IPS-18a (cell line): ENCODE measurements at regions not wholly inside any gene's neighbourhood (a gene's known extent, or its start where the extent isn't known, plus 50 kb on each side); places are given as distances from the start of the nearest gene placed in this dataset.
"Not testable (repeated sequence)": the region's sequence is repeated elsewhere in the genome, so short reads cannot be mapped to it uniquely, and the experiment has no call there.

Experiments
- H3K27ac ChIP-seq: one replicate; pipeline ENCODE4 v1.5.1; 2013; ENCODE audit warnings: low read length
- H3K27me3 ChIP-seq: one replicate; pipeline ENCODE4 v1.6.1; 2013; ENCODE audit warnings: mild to moderate bottlenecking, low read length; ENCODE audit not compliant: control insufficient read depth, insufficient read depth
- H3K36me3 ChIP-seq: one replicate; pipeline ENCODE4 v1.6.1; 2013; ENCODE audit warnings: low read depth, low read length; ENCODE audit not compliant: control insufficient read depth
- H3K4me1 ChIP-seq: one replicate; pipeline ENCODE4 v1.6.1; 2013; ENCODE audit warnings: low read depth, low read length; ENCODE audit not compliant: control insufficient read depth
- H3K4me3 ChIP-seq: one replicate; pipeline ENCODE4 v1.5.1; 2013; ENCODE audit warnings: low read length
- H3K9ac ChIP-seq: one replicate; pipeline ENCODE4 v1.6.1; 2013; ENCODE audit warnings: mild to moderate bottlenecking, low read length, moderate library complexity
- H3K9me3 ChIP-seq: one replicate; pipeline ENCODE4 v1.6.1; 2013; ENCODE audit warnings: low read depth, low read length; ENCODE audit not compliant: control insufficient read depth

GRCh38 chr9:38518826-38519225 is 94.6 kb upstream of the IGFBPL1 start:
- H3K27ac ChIP-seq: no peak overlapping the region
- H3K4me3 ChIP-seq: no peak overlapping the region
- no peaks in the 10 kb centered on the region for H3K9me3 ChIP-seq
- no peaks in the 10 kb centered on the region for H3K4me1 ChIP-seq
- no peak overlapping the region for H3K9ac ChIP-seq
- H3K27me3 ChIP-seq: no peaks in the 10 kb centered on the region
- no peaks in the 10 kb centered on the region for H3K36me3 ChIP-seq

- H3K4me1 ChIP-seq, H3K27ac ChIP-seq, H3K4me3 ChIP-seq, H3K27me3 ChIP-seq, H3K9ac ChIP-seq, H3K36me3 ChIP-seq, H3K9me3 ChIP-seq: not testable (repeated sequence)
These were observed 92.0 kb upstream of the IGFBPL1 start for GRCh38 chr9:38516273-38516672.

GRCh38 chr9:38515055-38515454 is 90.8 kb upstream of the IGFBPL1 start:
- not testable (repeated sequence) for H3K9ac ChIP-seq, H3K4me1 ChIP-seq, H3K27ac ChIP-seq, H3K9me3 ChIP-seq, H3K36me3 ChIP-seq, H3K27me3 ChIP-seq, H3K4me3 ChIP-seq

GRCh38 chr9:38510340-38510739 is 86.1 kb upstream of the IGFBPL1 start:
- not testable (repeated sequence) for H3K27ac ChIP-seq, H3K9ac ChIP-seq, H3K4me1 ChIP-seq, H3K4me3 ChIP-seq, H3K27me3 ChIP-seq, H3K9me3 ChIP-seq, H3K36me3 ChIP-seq

- Histone ChIP-seq H3K9me3 (no peaks in the 10 kb centered on the region), H3K9ac (no peak overlapping the region), H3K27me3 (no peaks in the 10 kb centered on the region), H3K27ac (no peak overlapping the region), H3K4me3 (no peak overlapping the region), H3K4me1 (no peaks in the 10 kb centered on the region), H3K36me3 (no peaks in the 10 kb centered on the region)
These were observed 83.3 kb upstream of the IGFBPL1 start for GRCh38 chr9:38507587-38507986.

GRCh38 chr9:38500171-38500570 is 75.9 kb upstream of the IGFBPL1 start:
- not testable (repeated sequence) for H3K27ac ChIP-seq, H3K4me3 ChIP-seq, H3K9ac ChIP-seq, H3K27me3 ChIP-seq, H3K9me3 ChIP-seq, H3K36me3 ChIP-seq, H3K4me1 ChIP-seq

GRCh38 chr9:38498551-38498950 is 74.3 kb upstream of the IGFBPL1 start:
- not testable (repeated sequence) for H3K27me3 ChIP-seq, H3K4me3 ChIP-seq, H3K9ac ChIP-seq, H3K4me1 ChIP-seq, H3K9me3 ChIP-seq, H3K27ac ChIP-seq, H3K36me3 ChIP-seq

- no peaks in the 10 kb centered on the region for H3K36me3 ChIP-seq
- peaks cover 26% of the 10 kb centered on the region for H3K4me1 ChIP-seq
- no peak overlapping the region for H3K27ac ChIP-seq
- no peaks in the 10 kb centered on the region for H3K27me3 ChIP-seq
- H3K4me3 ChIP-seq: no peak overlapping the region
- no peak overlapping the region for H3K9ac ChIP-seq
- H3K9me3 ChIP-seq: no peaks in the 10 kb centered on the region
These were observed 64.8 kb upstream of the IGFBPL1 start for GRCh38 chr9:38489057-38489456.

GRCh38 chr9:38488156-38488698 is 64.0 kb upstream of the IGFBPL1 start:
- Histone ChIP-seq H3K27ac (no peak overlapping the region), H3K9me3 (no peaks in the 10 kb centered on the region), H3K27me3 (no peaks in the 10 kb centered on the region), H3K9ac (no peak overlapping the region), H3K4me3 (no peak overlapping the region), H3K36me3 (no peaks in the 10 kb centered on the region), H3K4me1 (peaks cover 34% of the 10 kb centered on the region)

- H3K9ac ChIP-seq, H3K9me3 ChIP-seq, H3K27me3 ChIP-seq, H3K27ac ChIP-seq, H3K4me3 ChIP-seq, H3K36me3 ChIP-seq: not testable (repeated sequence)
- H3K4me1 ChIP-seq: peaks cover 40% of the 10 kb centered on the region
These were observed 63.3 kb upstream of the IGFBPL1 start for GRCh38 chr9:38487418-38488155.

GRCh38 chr9:38486837-38487236 is 62.6 kb upstream of the IGFBPL1 start:
- H3K27ac ChIP-seq: no peak overlapping the region

GRCh38 chr9:38486056-38486615 is 61.9 kb upstream of the IGFBPL1 start:
- Histone ChIP-seq H3K27ac (no peak overlapping the region), H3K36me3 (no peaks in the 10 kb centered on the region), H3K27me3 (no peaks in the 10 kb centered on the region), H3K4me1 (peaks cover 40% of the 10 kb centered on the region), H3K9me3 (no peaks in the 10 kb centered on the region), H3K9ac (no peak overlapping the region), H3K4me3 (no peak overlapping the region)

More at GRCh38 chr9:38486837-38487236, 62.6 kb upstream of the IGFBPL1 start:
- H3K4me3 ChIP-seq: no peak overlapping the region
- H3K36me3 ChIP-seq: no peaks in the 10 kb centered on the region
- no peaks in the 10 kb centered on the region for H3K27me3 ChIP-seq
- H3K9ac ChIP-seq: no peak overlapping the region
- peaks cover 40% of the 10 kb centered on the region for H3K4me1 ChIP-seq
- H3K9me3 ChIP-seq: no peaks in the 10 kb centered on the region
